Central memory CD8-positive, alpha-beta T cell (primary cell): ENCODE measurements at regions not wholly inside any gene's neighbourhood (a gene's known extent, or its start where the extent isn't known, plus 50 kb on each side); places are given as distances from the start of the nearest gene placed in this dataset.
"Not testable (repeated sequence)": the region's sequence is repeated elsewhere in the genome, so short reads cannot be mapped to it uniquely, and the experiment has no call there.

Source experiments
- ATAC-seq: fragments of 150-1000 bp; cut with Tn5 transposase; replicated peaks from 2 replicates; pipeline ENCODE4 v1.10.0; 2022; ENCODE audit warnings: mild to moderate bottlenecking, moderate FRiP score, moderate number of reproducible peaks; ENCODE audit not compliant: poor library complexity, severe bottlenecking; ENCODE audit errors: extremely low read depth
- DNase-seq, 2 donors: peaks; one replicate each; pipeline ENCODE4 v3.0.0; 2021; ENCODE audit warnings: low spot score in 2 of 2
- H3K27ac Mint-ChIP-seq: one replicate; pipeline ENCODE4 v1.8.0; 2022; ENCODE audit warnings: low read depth, mild to moderate bottlenecking, moderate library complexity, mixed read lengths
- H3K27me3 Mint-ChIP-seq: one replicate; pipeline ENCODE4 v1.8.0; 2022; ENCODE audit warnings: mixed read lengths
- H3K36me3 Mint-ChIP-seq: one replicate; pipeline ENCODE4 v1.8.0; 2022; ENCODE audit warnings: mild to moderate bottlenecking, moderate library complexity, mixed read lengths; ENCODE audit not compliant: insufficient read depth
- H3K4me1 Mint-ChIP-seq: one replicate; pipeline ENCODE4 v1.8.0; 2022; ENCODE audit warnings: mixed read lengths
- H3K4me3 Mint-ChIP-seq: one replicate; pipeline ENCODE4 v1.8.0; 2022; ENCODE audit warnings: mild to moderate bottlenecking, moderate library complexity, mixed read lengths
- H3K9me3 Mint-ChIP-seq: one replicate; pipeline ENCODE4 v1.8.0; 2022; ENCODE audit warnings: mixed read lengths

DNA sequence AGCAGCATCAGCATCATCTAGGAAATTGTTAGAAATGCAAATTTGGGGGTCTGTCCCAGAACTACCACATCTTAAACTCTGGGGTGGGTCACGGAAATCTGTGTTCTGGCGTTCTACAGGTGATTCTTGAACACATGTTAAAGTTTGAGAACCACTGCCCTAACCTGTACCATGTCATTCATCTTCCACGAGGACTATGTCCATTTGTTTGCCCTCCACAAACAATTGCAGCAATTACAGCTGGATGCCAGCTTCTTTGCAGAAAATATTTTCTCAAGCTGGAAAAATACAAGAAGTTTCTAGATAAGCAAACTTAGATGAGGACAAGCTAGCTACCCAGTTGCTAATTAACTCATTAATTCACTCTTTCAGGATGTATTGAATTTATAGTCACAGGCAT is 54.1 kb downstream of the MAFB start:
- H3K4me1 Mint-ChIP-seq: no peaks in the 10 kb centered on the region
- H3K27ac Mint-ChIP-seq: no peak overlapping the region
- ATAC-seq (no peak), DNase-seq (no peak)
- H3K27me3 Mint-ChIP-seq: peaks cover 24% of the 10 kb centered on the region
- H3K4me3 Mint-ChIP-seq: no peak overlapping the region
- H3K9me3 Mint-ChIP-seq: no peaks in the 10 kb centered on the region
- no peaks in the 10 kb centered on the region for H3K36me3 Mint-ChIP-seq

DNA sequence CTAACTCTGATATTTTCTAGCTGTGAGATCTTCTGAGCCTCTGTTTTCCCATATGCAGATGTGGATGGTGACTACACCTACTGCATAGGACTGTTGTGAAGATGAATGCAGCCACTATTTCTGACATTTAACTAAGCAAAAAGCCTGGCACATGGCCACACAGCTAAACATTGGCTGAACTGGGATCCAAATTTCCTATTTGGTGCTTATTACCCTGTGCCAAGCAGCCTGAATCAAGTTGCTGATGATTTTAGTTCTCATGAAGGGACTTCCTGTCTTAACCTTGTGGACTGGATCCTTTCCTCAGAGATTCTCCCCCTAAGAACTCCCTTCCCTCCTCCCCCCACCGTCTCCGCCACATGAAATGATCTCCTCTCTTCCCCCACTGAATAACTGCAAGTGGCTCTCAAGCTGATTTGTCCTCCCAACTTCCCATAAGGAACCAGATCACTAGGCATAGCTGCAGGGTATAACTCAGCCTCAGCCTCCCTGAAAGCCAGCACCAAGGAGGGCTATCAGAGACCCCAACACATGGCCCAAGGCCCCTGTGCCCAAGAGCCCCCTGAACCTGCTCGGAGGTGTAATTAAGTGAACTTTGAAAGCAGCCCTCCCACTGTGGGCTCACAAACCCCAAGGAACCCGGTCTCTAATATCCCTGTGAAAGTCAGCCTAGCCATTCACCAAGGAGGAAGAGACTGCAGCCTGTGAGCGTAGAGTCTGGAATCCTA is 55.7 kb downstream of the MAFB start:
- no peaks in the 10 kb centered on the region for H3K9me3 Mint-ChIP-seq
- H3K4me3 Mint-ChIP-seq: no peak overlapping the region
- no peak overlapping the region for H3K27ac Mint-ChIP-seq
- DNase-seq (no peak), ATAC-seq (no peak)
- no peaks in the 10 kb centered on the region for H3K36me3 Mint-ChIP-seq
- peaks cover 31% of the 10 kb centered on the region for H3K27me3 Mint-ChIP-seq
- no peaks in the 10 kb centered on the region for H3K4me1 Mint-ChIP-seq

DNA sequence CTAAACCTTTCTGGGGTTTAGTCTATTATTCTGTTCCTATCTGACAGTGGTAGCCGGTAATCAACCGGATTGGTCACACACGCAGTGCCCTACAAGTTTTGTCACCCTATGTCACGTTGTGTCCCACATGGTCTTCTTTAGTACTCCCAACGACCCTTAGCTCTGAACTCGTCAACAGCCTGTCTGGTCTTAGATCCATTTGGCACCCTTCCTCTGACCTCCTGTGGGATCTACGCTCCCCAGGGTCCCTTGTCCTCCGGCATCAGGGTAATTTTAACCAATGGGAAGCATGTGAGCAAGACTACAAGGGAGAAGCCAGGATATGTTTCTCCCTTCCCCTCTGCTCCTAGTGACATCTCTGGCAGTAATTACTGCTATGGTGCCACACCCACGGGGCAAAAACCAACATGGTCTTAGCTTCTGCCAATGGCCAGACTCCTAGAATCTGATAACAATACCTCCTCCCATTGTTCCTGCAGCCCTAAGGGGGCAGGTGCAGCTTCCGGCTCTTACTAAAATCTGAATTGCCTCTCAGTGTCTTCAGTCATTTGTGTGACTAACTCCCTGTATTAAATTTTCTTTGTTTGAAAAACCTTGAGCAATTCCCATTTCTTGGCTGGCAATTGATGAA is 56.6 kb downstream of the MAFB start:
- H3K27me3 Mint-ChIP-seq: peaks cover 40% of the 10 kb centered on the region
- no peaks in the 10 kb centered on the region for H3K9me3 Mint-ChIP-seq
- H3K4me3 Mint-ChIP-seq: no peak overlapping the region
- no peaks in the 10 kb centered on the region for H3K4me1 Mint-ChIP-seq
- no peak for DNase-seq
- no peak for ATAC-seq
- H3K27ac Mint-ChIP-seq: no peak overlapping the region
- H3K36me3 Mint-ChIP-seq: no peaks in the 10 kb centered on the region

DNA sequence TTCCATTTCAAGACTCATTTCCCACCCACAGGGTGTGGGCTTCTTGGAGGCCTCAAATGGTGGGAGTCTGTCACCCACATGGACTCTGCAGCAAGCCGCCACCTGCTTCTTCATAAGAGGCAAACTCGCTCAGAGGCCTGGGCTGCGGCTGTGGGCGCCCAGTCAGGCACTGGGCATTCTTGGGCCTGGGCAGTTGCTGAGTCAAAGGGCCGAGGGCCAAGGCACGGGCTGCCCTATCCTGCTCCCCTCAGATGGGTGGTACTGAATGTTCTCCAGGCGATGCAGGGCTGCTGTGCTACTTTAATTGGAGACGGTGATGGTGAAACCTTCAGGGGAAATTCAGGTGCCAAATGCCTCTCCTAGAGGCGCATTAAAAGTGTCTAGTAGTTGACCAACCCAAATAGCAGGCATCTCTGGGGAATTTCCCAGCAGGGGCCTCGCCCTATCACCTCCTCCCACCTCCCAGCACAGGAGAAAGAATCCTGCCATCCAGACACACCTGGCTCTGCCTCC is 57.9 kb downstream of the MAFB start:
- peaks cover 5% of the 10 kb centered on the region for H3K9me3 Mint-ChIP-seq
- H3K27me3 Mint-ChIP-seq: peaks cover 47% of the 10 kb centered on the region
- H3K36me3 Mint-ChIP-seq: no peaks in the 10 kb centered on the region
- H3K27ac Mint-ChIP-seq: no peak overlapping the region
- no peak for DNase-seq
- H3K4me1 Mint-ChIP-seq: no peaks in the 10 kb centered on the region
- no peak for ATAC-seq
- H3K4me3 Mint-ChIP-seq: no peak overlapping the region

DNA sequence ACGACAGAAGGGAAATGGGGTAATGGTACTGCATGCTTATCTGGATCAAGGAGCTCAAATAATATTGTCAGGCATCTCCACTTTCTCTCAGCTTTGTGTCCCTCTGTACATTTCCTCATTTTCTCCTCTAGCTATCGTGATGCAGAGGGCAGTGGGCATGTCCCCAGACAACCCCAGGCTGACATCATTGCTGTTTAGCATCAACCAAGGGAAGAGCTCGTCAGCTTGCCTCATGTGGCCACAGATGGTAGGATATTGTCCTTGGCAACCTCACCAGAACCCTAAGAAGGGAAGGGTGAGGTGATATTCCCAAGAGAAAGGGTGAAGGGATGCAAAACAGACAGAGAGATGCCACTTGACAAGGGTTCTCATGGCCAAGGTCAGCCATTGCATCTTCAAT is 58.3 kb downstream of the MAFB start:
- H3K4me3 Mint-ChIP-seq: no peak overlapping the region
- H3K36me3 Mint-ChIP-seq: no peaks in the 10 kb centered on the region
- H3K9me3 Mint-ChIP-seq: peaks cover 5% of the 10 kb centered on the region
- no peak for DNase-seq
- peaks cover 47% of the 10 kb centered on the region for H3K27me3 Mint-ChIP-seq
- ATAC-seq: no peak
- H3K4me1 Mint-ChIP-seq: no peaks in the 10 kb centered on the region
- H3K27ac Mint-ChIP-seq: no peak overlapping the region

DNA sequence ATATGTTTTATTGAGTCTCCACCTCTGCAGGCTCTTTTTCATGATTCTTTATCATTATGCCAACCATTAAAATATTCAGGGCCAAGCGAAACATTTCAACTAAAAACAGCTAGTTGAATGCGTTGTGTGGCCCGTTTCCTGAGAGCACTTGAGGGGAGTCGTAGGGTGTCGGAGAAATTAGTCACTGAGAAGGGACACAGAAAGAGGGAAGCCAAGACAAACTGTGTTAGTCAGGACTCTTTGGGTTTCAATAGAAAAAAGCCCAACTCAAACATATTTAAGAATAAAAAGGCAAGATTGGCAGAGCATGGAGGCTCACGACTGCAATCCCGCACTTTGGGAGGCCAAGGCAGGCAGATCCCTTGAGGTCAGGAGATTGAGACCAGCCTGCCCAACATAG is 58.9 kb downstream of the MAFB start:
- Mint-ChIP-seq H3K4me1 (no peaks in the 10 kb centered on the region), H3K4me3 (no peak overlapping the region), H3K9me3 (peaks cover 5% of the 10 kb centered on the region), H3K36me3 (no peaks in the 10 kb centered on the region), H3K27ac (no peak overlapping the region), H3K27me3 (peaks cover 47% of the 10 kb centered on the region)
- DNase-seq (no peak), ATAC-seq (no peak)

DNA sequence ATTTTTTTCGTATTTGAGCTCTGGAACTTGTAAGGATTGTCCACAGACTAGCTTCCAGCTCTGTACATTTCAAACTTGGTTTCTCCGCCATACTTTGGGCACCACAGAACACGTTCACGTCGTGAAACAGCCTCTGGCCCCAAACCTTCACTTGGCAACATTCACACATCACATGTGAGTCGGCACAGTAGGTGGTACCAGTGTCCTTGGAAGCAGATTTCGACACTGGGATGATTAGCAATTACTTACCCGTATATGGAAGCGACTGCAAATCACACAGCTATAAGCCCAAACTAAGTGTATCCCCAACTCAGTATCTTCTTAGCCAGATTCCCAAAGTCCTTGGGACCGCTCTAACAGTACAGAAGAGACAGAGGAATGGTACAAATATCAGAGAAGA is 60.2 kb downstream of the MAFB start:
- Mint-ChIP-seq H3K27me3 (peaks cover 47% of the 10 kb centered on the region), H3K36me3 (no peaks in the 10 kb centered on the region), H3K27ac (no peak overlapping the region), H3K4me1 (no peaks in the 10 kb centered on the region), H3K4me3 (no peak overlapping the region), H3K9me3 (peaks cover 5% of the 10 kb centered on the region)
- DNase-seq: no peak
- no peak for ATAC-seq

DNA sequence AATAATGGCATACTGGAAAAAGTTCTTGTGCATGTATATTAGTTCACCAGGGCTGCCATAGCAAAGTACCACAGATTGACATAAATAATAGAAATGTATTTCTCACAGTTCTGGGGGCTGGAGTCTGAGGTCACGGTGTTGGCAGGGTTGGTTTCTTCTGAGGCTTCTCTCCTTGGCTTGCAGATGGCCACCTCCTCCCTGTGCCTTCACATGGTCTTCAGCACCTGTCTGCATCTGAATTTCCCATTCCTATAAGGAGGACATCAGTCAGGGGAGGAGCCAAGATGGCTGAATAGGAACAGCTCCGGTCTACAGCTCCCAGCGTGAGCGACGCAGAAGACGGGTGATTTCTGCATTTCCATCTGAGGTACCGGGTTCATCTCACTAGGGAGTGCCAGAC is 70.0 kb downstream of the MAFB start:
- not testable (repeated sequence) for H3K4me1 Mint-ChIP-seq

DNA sequence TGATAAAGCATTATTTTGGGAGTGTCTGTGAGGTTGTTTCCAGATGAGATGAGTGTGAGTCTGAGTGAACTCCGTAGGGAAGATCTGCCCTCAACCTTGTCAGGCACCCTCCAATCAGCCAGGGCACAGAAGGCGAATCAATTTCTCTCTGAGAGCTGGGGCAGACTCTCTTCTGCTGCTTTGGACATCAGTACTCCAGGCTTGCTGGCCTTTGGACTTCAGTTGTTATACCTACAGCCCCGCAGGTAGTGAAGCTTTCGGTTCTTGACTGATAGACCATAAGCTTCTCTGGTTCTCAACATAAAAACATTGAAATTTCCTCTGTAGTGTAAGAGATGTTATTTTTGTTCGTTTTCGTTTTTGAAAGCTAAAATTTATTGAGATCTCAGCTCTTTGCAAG is 71.4 kb downstream of the MAFB start:
- DNase-seq (no peak), ATAC-seq (no peak)
- H3K27ac Mint-ChIP-seq: no peak overlapping the region
- H3K36me3 Mint-ChIP-seq: no peaks in the 10 kb centered on the region
- H3K27me3 Mint-ChIP-seq: peaks cover 31% of the 10 kb centered on the region
- H3K4me3 Mint-ChIP-seq: no peak overlapping the region
- H3K9me3 Mint-ChIP-seq: no peaks in the 10 kb centered on the region
- no peaks in the 10 kb centered on the region for H3K4me1 Mint-ChIP-seq

More for the DNA sequence above, 70.0 kb downstream of the MAFB start:
- not testable (repeated sequence) for H3K9me3 Mint-ChIP-seq, DNase-seq, ATAC-seq, H3K4me3 Mint-ChIP-seq, H3K36me3 Mint-ChIP-seq, H3K27ac Mint-ChIP-seq
- peaks cover 31% of the 10 kb centered on the region for H3K27me3 Mint-ChIP-seq

DNA sequence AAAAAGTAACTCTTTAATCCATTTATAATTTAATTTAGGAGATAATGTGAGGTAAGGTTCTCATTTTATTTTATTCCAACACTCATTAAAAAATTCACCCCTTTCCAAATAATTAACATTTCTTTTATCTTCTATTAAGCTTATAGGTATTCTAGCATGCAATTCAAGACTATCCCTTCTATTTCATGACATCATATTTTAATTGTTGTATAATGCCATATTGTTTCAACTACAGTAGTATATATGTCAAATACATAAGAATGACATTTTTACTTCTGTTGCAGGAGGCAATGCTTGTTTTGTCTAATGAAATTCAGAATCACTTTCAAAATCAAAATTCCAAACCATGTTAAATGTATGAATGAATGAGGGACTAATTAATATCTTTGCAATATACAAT is 76.2 kb downstream of the MAFB start:
- no peak overlapping the region for H3K27ac Mint-ChIP-seq
- no peak overlapping the region for H3K4me3 Mint-ChIP-seq
- H3K4me1 Mint-ChIP-seq: no peaks in the 10 kb centered on the region
- DNase-seq (no peak), ATAC-seq (no peak)
- H3K9me3 Mint-ChIP-seq: no peaks in the 10 kb centered on the region
- H3K36me3 Mint-ChIP-seq: no peaks in the 10 kb centered on the region
- peaks cover 43% of the 10 kb centered on the region for H3K27me3 Mint-ChIP-seq

DNA sequence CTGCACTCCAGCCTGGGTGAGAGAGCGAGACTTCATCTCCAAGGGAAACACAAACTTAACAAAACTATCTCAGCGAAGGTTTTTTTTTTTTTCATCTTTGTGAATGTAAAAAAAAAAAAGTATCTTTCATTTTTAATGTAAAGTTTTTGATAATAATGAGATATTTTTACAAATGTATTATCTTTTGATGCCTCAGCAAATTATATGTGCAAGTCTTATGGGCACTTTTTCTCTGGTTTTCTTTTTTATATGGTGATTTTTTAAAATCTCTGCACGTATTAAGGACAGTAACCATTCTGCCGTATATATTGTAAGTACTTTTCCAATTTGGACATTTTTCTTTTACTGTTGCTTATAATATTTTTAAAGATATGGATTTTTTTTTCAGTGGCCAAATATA is 76.8 kb downstream of the MAFB start:
- ATAC-seq (no peak), DNase-seq (no peak)
- H3K4me3 Mint-ChIP-seq: no peak overlapping the region
- no peaks in the 10 kb centered on the region for H3K4me1 Mint-ChIP-seq
- H3K9me3 Mint-ChIP-seq: no peaks in the 10 kb centered on the region
- no peak overlapping the region for H3K27ac Mint-ChIP-seq
- peaks cover 43% of the 10 kb centered on the region for H3K27me3 Mint-ChIP-seq
- no peaks in the 10 kb centered on the region for H3K36me3 Mint-ChIP-seq

DNA sequence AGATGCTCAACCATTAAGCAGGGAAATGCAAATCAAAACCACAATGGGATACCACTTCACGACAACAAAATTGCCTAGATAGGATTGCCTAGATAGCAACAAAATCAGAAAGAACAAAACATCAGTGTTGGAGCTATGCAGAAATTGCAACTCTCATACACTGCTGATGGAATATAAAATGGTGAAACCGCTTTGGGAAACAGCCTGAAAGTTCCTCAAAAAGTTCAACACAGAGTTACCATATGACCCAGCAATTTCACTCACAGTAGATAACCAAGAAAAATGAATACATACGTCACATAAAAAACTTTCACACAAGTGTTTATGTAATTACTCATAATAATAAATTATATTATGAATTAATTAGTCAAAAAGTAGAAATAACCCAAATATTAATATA is 78.3 kb downstream of the MAFB start:
- Mint-ChIP-seq H3K27ac (no peak overlapping the region), H3K27me3 (peaks cover 32% of the 10 kb centered on the region), H3K4me3 (no peak overlapping the region), H3K36me3 (no peaks in the 10 kb centered on the region), H3K4me1 (no peaks in the 10 kb centered on the region), H3K9me3 (no peaks in the 10 kb centered on the region)
- ATAC-seq (no peak), DNase-seq (no peak)

DNA sequence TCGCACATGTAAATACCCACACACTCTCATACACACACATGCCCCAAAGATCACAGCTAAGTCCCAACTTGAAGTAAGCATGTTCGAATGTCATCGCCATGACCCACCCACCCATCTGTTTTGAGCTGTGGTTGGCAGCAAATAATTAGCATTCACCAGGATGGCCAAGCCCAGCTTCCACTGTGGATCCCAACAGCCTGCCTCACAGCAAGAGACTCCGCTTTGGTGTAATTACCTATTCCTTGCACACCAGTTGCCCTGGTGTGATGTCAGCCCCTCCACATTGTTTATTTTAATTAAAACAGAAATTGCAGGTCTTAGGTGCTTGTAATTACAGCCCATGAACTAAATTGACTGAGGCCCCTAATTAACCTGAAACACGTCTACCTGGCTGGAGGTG is 81.1 kb downstream of the MAFB start:
- no peak overlapping the region for H3K4me3 Mint-ChIP-seq
- no peaks in the 10 kb centered on the region for H3K9me3 Mint-ChIP-seq
- no peaks in the 10 kb centered on the region for H3K4me1 Mint-ChIP-seq
- DNase-seq (no peak), ATAC-seq (no peak)
- H3K27me3 Mint-ChIP-seq: peaks cover 45% of the 10 kb centered on the region
- H3K36me3 Mint-ChIP-seq: no peaks in the 10 kb centered on the region
- no peak overlapping the region for H3K27ac Mint-ChIP-seq
